ENCODE measurements at regions not wholly inside any gene's neighbourhood (a gene's known extent, or its start where the extent isn't known, plus 50 kb on each side); places are given as distances from the start of the nearest gene placed in this dataset.

- no peak overlapping the region for H3K14ac ChIP-seq (ENCODE audit: insufficient read length)
- H2BK12ac ChIP-seq (ENCODE audit: low read depth, low read length): no peak overlapping the region
- no peak overlapping the region for H2AK5ac ChIP-seq (ENCODE audit: low read depth, low read length)
- FAIRE-seq (no peak), DNase-seq (ENCODE audit: low read depth in 1 of 2, low spot score in 2 of 2) (no peak)
- H3K23me2 ChIP-seq (ENCODE audit: low read depth, low read length): no peaks in the 10 kb centered on the region; the same call in 1 of the 2 replicates
- H3K4ac ChIP-seq (replicated peaks; ENCODE audit: insufficient read length, low read depth, low read length): no peak overlapping the region
- H3K27ac ChIP-seq (ENCODE audit: low read depth, low read length): no peak overlapping the region
- no peak overlapping the region for H4K91ac ChIP-seq (replicated peaks; ENCODE audit: insufficient read length, low read length)
- H4K5ac ChIP-seq (ENCODE audit: insufficient read length, low read depth, low read length): no peak overlapping the region
- H2BK5ac ChIP-seq (ENCODE audit: low read depth, low read length): no peak overlapping the region
- no peak overlapping the region for H2BK20ac ChIP-seq (ENCODE audit: low read length)
- POLR2A ChIA-PET (ENCODE audit: partially characterized antibody): no interaction called here
- H2AFZ ChIP-seq (ENCODE audit: low read length): no peak overlapping the region
- no peaks in the 10 kb centered on the region for H3K27me3 ChIP-seq (replicated peaks in 1 of 4; ENCODE audit: control insufficient read depth in 3 of 4, extremely low read depth in 1 of 4, insufficient read depth in 3 of 4, low read length in 3 of 4)
- H3K9ac ChIP-seq (replicated peaks in 1 of 4; ENCODE audit: extremely low read depth in 1 of 4, low read depth in 3 of 4, low read length in 3 of 4): no peak overlapping the region
- H4K8ac ChIP-seq (ENCODE audit: extremely low read depth, insufficient read depth, low read length): no peak overlapping the region
- H2BK15ac ChIP-seq (ENCODE audit: low read length): no peak overlapping the region
- H3K9me3 ChIP-seq (ENCODE audit: insufficient read depth in 2 of 2, low read depth in 1 of 2, low read length in 1 of 2): peaks cover 3 to 9% of the 10 kb centered on the region in 2 experiments; a peak in 1 of 4 replicates
- H3K4me1 ChIP-seq (replicated peaks in 1 of 4; ENCODE audit: control insufficient read depth in 3 of 4, insufficient read depth in 4 of 4, low read length in 3 of 4): peaks cover 0 to 2% (median 0%) of the 10 kb centered on the region in 4 experiments; a peak in 2 of 7 replicates
- no peak overlapping the region for H3K23ac ChIP-seq (ENCODE audit: insufficient read length)
- H2BK120ac ChIP-seq (replicated peaks; ENCODE audit: low read depth, low read length): no peak overlapping the region
- H3K18ac ChIP-seq (ENCODE audit: extremely low read depth, low read length): no peak overlapping the region
- WGBS, 2 experiments (ENCODE audit: extremely low coverage in 1 of 2, insufficient coverage in 1 of 2, insufficient read length in 1 of 2, insufficient replicate concordance in 2 of 2, low coverage in 1 of 2, low lambda C conversion rate in 2 of 2, missing lambda C conversion rate in 1 of 2): 91% methylated on average over 1 of the region's 1 CpG; no CpG with 5 or more reads in 1 of the 2 experiments
- H3K4me3 ChIP-seq (ENCODE audit: extremely low read depth in 1 of 4, insufficient read depth in 2 of 4, low read depth in 3 of 4, low read length in 4 of 4): no peak overlapping the region
- no peak overlapping the region for H3K4me2 ChIP-seq (ENCODE audit: insufficient read depth in 1 of 2, low read depth in 2 of 2, low read length in 2 of 2)
- H4K20me1 ChIP-seq (replicated peaks in 1 of 2; ENCODE audit: control insufficient read depth in 1 of 2, insufficient read depth in 2 of 2, low read length in 2 of 2): no peaks in the 10 kb centered on the region
- H3K79me1 ChIP-seq (ENCODE audit: low read depth, low read length): no peaks in the 10 kb centered on the region
- H3K56ac ChIP-seq (replicated peaks; ENCODE audit: insufficient read length, low read depth, low read length): no peak overlapping the region
- no peaks in the 10 kb centered on the region for H3K79me2 ChIP-seq (ENCODE audit: control insufficient read depth in 1 of 2, insufficient read depth in 2 of 2, low read length in 2 of 2)
- CTCF ChIA-PET (ENCODE audit: partially characterized antibody): interaction anchor here (0.9 kb wide), 1 partner anchor 525 kb away, joined by 4 read pairs; no protein-coding TSS in a partner anchor
- H3K36me3 ChIP-seq (ENCODE audit: control insufficient read depth in 2 of 4, insufficient read depth in 4 of 4, low read length in 3 of 4): no peaks in the 10 kb centered on the region
- TF ChIP-seq JUND (IDR thresholded peaks at IDR 0.05; ENCODE audit: low read length): no peak
- TF ChIP-seq USF2 (IDR thresholded peaks at IDR 0.05; ENCODE audit: low read length): no peak
- TF ChIP-seq EZH2 (IDR thresholded peaks at IDR 0.05; ENCODE audit: low read depth, low read length, severe bottlenecking): no peak
- TF ChIP-seq SAP30 (IDR thresholded peaks at IDR 0.05; ENCODE audit: insufficient read depth, insufficient replicate concordance, low read length): no peak
- TF ChIP-seq BRCA1 (IDR thresholded peaks at IDR 0.05; ENCODE audit: low read depth, low read length): no peak
- no peak for TF ChIP-seq POLR2AphosphoS5 (IDR thresholded peaks at IDR 0.05; ENCODE audit: low read depth, low read length)
- no peak for TF ChIP-seq EP300 (IDR thresholded peaks at IDR 0.05; ENCODE audit: borderline replicate concordance in 1 of 2, low read depth in 2 of 2, low read length in 2 of 2)
- no peak for TF ChIP-seq MAX (IDR thresholded peaks at IDR 0.05)
- no peak for TF ChIP-seq ATF2 (IDR thresholded peaks at IDR 0.05; ENCODE audit: low read length)
- no peak for TF ChIP-seq YY1 (IDR thresholded peaks at IDR 0.05; ENCODE audit: low read depth, low read length)
- no peak for TF ChIP-seq POU5F1 (IDR thresholded peaks at IDR 0.05; ENCODE audit: low read depth, low read length)
These were observed 217.6 kb upstream of the PMEPA1 start for GRCh38 chr20:57927376-57927775.

All from H1 (cell line).